ENCODE measurements at regions not wholly inside any gene's neighbourhood (a gene's known extent, or its start where the extent isn't known, plus 50 kb on each side); places are given as distances from the start of the nearest gene placed in this dataset.

- Histone ChIP-seq H3K27ac (no peak overlapping the region), H3K4me3 (no peak overlapping the region), H3K36me3 (no peaks in the 10 kb centered on the region), H3K27me3 (peaks cover 0 to 10% (median 0%) of the 10 kb centered on the region in 3 donors), H3K4me1 (peaks cover 0 to 5% (median 2%) of the 10 kb centered on the region in 4 donors), H3K9me3 (no peaks in the 10 kb centered on the region)
- intact Hi-C loops (cut with DNase I; ENCODE audit: low total_unique reads): no loop called here
- TF ChIP-seq POLR2AphosphoS5 (IDR thresholded peaks at IDR 0.05) (no peak), EP300 (IDR thresholded peaks at IDR 0.05) (no peak), CTCF (IDR thresholded peaks at IDR 0.05) (no peak), POLR2A (IDR thresholded peaks at IDR 0.05) (no peak)
- 38 to 49% (median 46%) methylated on average over 7 of the region's 7 CpGs for WGBS, 5 donors
- DNase-seq: no peak
Measured at GRCh38 chr2:173432049-173432754, 77.5 kb downstream of the CDCA7 start.

GRCh38 chr2:173434762-173435569, 80.3 kb downstream of the CDCA7 start:
- Histone ChIP-seq H3K4me3 (no peak overlapping the region), H3K36me3 (no peaks in the 10 kb centered on the region), H3K4me1 (peaks cover 0 to 5% (median 0%) of the 10 kb centered on the region in 4 donors), H3K27me3 (peaks cover 0 to 10% (median 0%) of the 10 kb centered on the region in 3 donors), H3K9me3 (no peaks in the 10 kb centered on the region), H3K27ac (no peak overlapping the region)
- intact Hi-C loops (cut with DNase I; ENCODE audit: low total_unique reads): no loop called here
- DNase-seq: no peak
- TF ChIP-seq CTCF (IDR thresholded peaks at IDR 0.05) (no peak), POLR2A (IDR thresholded peaks at IDR 0.05) (no peak)
- 73 to 93% (median 86%) methylated on average over 5 of the region's 5 CpGs for WGBS, 5 donors

- H3K4me1 ChIP-seq: peaks cover 0 to 5% (median 0%) of the 10 kb centered on the region in 4 donors
- no peak overlapping the region for H3K27ac ChIP-seq
- H3K9me3 ChIP-seq: no peaks in the 10 kb centered on the region
- H3K36me3 ChIP-seq: no peaks in the 10 kb centered on the region
- TF ChIP-seq POLR2A (IDR thresholded peaks at IDR 0.05) (no peak), EP300 (IDR thresholded peaks at IDR 0.05) (no peak), POLR2AphosphoS5 (IDR thresholded peaks at IDR 0.05) (no peak), CTCF (IDR thresholded peaks at IDR 0.05) (no peak)
- 70 to 88% (median 83%) methylated on average over 2 of the region's 2 CpGs for WGBS, 5 donors
- peaks cover 0 to 10% (median 0%) of the 10 kb centered on the region in 3 donors for H3K27me3 ChIP-seq
- no peak overlapping the region for H3K4me3 ChIP-seq
- intact Hi-C loops (cut with DNase I; ENCODE audit: low total_unique reads): no loop called here
- DNase-seq: no peak
Measured at GRCh38 chr2:173435574-173435973, 80.9 kb downstream of the CDCA7 start.

GRCh38 chr2:173436088-173436487, 81.4 kb downstream of the CDCA7 start:
- Histone ChIP-seq H3K9me3 (no peaks in the 10 kb centered on the region), H3K4me1 (peaks cover 0 to 5% (median 0%) of the 10 kb centered on the region in 4 donors), H3K27me3 (peaks cover 0 to 9% (median 0%) of the 10 kb centered on the region in 3 donors), H3K27ac (no peak overlapping the region), H3K36me3 (no peaks in the 10 kb centered on the region), H3K4me3 (no peak overlapping the region)
- intact Hi-C loops (cut with DNase I; ENCODE audit: low total_unique reads): no loop called here
- DNase-seq: no peak
- TF ChIP-seq EP300 (IDR thresholded peaks at IDR 0.05) (no peak), POLR2AphosphoS5 (IDR thresholded peaks at IDR 0.05) (no peak), CTCF (IDR thresholded peaks at IDR 0.05) (no peak), POLR2A (IDR thresholded peaks at IDR 0.05) (no peak)
- 47 to 76% (median 70%) methylated on average over 2 of the region's 2 CpGs for WGBS, 5 donors

Data from stomach (tissue), 8 donors.